ENCODE measurements at regions not wholly inside any gene's neighbourhood (a gene's known extent, or its start where the extent isn't known, plus 50 kb on each side); places are given as distances from the start of the nearest gene placed in this dataset.
A peak's percentile ranks its signal among the peaks of the same experiment; 100 is the strongest.
"Not testable (repeated sequence)": the region's sequence is repeated elsewhere in the genome, so short reads cannot be mapped to it uniquely, and the experiment has no call there.

- no peak overlapping the region for H3K4me3 ChIP-seq (ENCODE audit: low read depth, low read length)
- TF ChIP-seq CTCF (IDR thresholded peaks at IDR 0.05; ENCODE audit: insufficient read depth, low read depth, low read length, missing control alignments), result no peak
- no peak for DNase-seq (ENCODE audit: low read depth)
Measured at GRCh38 chr7:136122026-136122425, 144.9 kb upstream of the MTPN start.

GRCh38 chr7:136117539-136117938, 140.4 kb upstream of the MTPN start:
- no peak overlapping the region for H3K4me3 ChIP-seq (ENCODE audit: low read depth, low read length)
- DNase-seq (ENCODE audit: low read depth), result no peak
- TF ChIP-seq CTCF (IDR thresholded peaks at IDR 0.05; ENCODE audit: insufficient read depth, low read depth, low read length, missing control alignments), result no peak

DNA sequence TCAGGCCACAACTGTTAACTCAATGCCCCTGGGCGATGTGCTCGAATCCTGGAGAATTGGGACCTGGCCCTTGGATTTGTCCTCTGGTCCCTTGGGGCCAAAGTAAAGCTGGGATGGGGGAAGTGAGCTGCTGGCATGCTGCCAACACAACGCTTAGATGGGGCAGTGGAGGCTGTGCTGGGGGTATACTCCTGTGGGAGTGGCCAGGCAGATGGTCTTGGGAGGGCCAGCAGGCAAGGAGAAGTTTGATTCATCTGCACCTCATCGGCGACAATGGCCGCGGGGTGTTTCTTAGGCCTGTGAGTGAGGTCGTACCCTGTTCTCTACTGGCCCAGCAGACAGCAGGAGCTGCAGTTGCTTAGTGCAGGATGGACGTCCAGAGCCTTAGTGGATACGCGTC, 139.0 kb upstream of the MTPN start:
- DNase-seq (ENCODE audit: low read depth), result no peak
- TF ChIP-seq CTCF (IDR thresholded peaks at IDR 0.05; ENCODE audit: insufficient read depth, low read depth, low read length, missing control alignments), result no peak
- H3K4me3 ChIP-seq (ENCODE audit: low read depth, low read length), result no peak overlapping the region

- peak; percentile 80 for DNase-seq (ENCODE audit: low read depth)
- peak; percentile 84 for TF ChIP-seq CTCF (IDR thresholded peaks at IDR 0.05; ENCODE audit: insufficient read depth, low read depth, low read length, missing control alignments)
- H3K4me3 ChIP-seq (ENCODE audit: low read depth, low read length), result no peak overlapping the region
Measured at GRCh38 chr7:136114966-136115762, 138.0 kb upstream of the MTPN start.

DNA sequence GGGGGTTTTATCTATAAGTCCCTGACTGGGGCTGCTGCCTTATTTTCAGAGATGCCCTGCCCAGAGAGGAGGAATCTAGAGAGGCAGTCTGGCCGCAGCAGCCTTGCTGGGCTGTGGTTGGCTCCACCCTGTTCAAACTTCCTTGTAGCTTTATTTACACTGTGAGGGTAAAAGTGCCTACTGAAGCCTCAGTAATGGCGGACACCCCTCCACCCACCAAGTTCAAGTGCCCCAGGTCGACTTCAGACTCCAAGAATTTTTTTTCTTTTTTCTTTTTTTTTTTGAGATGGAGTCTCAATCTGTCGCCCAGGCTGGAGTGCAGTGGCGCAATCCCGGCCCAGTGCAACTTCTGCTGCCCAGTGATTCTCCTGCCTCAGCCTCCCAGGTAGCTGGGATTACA, 137.3 kb upstream of the MTPN start:
- DNase-seq (ENCODE audit: low read depth); H3K4me3 ChIP-seq (ENCODE audit: low read depth, low read length): not testable (repeated sequence)

DNA sequence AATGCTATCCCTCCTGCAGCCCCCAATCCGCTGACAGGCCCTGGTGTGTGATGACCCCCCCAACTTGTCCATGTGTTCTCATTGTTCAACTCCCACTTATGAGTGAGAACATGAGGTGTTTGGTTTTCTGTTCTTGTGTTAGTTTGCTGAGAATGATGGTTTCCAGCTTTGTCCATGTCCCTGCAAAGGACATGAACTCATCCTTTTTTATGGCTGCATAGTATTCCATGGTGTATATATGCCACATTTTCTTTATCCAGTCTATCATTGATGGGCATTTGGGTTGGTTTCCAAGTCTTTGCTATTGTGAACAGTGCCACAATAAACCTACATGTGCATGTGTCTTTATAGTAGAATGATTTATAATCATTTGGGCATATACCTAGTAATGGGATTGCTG, 131.9 kb upstream of the MTPN start:
- not testable (repeated sequence) for H3K4me3 ChIP-seq (ENCODE audit: low read depth, low read length); DNase-seq (ENCODE audit: low read depth)

- no peak for TF ChIP-seq CTCF (IDR thresholded peaks at IDR 0.05; ENCODE audit: insufficient read depth, low read depth, low read length, missing control alignments)
- no peak for DNase-seq (ENCODE audit: low read depth)
- no peak overlapping the region for H3K4me3 ChIP-seq (ENCODE audit: low read depth, low read length)
Measured at GRCh38 chr7:136105191-136105590, 128.0 kb upstream of the MTPN start.

- H3K4me3 ChIP-seq (ENCODE audit: low read depth, low read length), result no peak overlapping the region
- no peak for DNase-seq (ENCODE audit: low read depth)
- no peak for TF ChIP-seq CTCF (IDR thresholded peaks at IDR 0.05; ENCODE audit: insufficient read depth, low read depth, low read length, missing control alignments)
Measured at GRCh38 chr7:136104269-136104603, 127.1 kb upstream of the MTPN start.

Data from GM12865 (cell line).